ENCODE measurements at regions not wholly inside any gene's neighbourhood (a gene's known extent, or its start where the extent isn't known, plus 50 kb on each side); places are given as distances from the start of the nearest gene placed in this dataset.

GRCh38 chr13:36495431-36495830, 63.1 kb downstream of the CCNA1 start (continued):
- TF ChIP-seq ATF2 (IDR thresholded peaks at IDR 0.05; ENCODE audit: low read length), result no peak
- TF ChIP-seq RXRA (IDR thresholded peaks at IDR 0.05; ENCODE audit: insufficient read depth, low read depth, low read length), result no peak
- TF ChIP-seq FOSL1 (IDR thresholded peaks at IDR 0.05; ENCODE audit: insufficient read depth, low read depth, low read length), result no peak
